ENCODE measurements at regions not wholly inside any gene's neighbourhood (a gene's known extent, or its start where the extent isn't known, plus 50 kb on each side); places are given as distances from the start of the nearest gene placed in this dataset.

GRCh38 chr2:138106606-138107005 is 142.3 kb downstream of the HNMT start:
- H3K4me1 ChIP-seq, result no peaks in the 10 kb centered on the region
- H3K27ac ChIP-seq, result no peak overlapping the region
- H3K27me3 ChIP-seq, result no peaks in the 10 kb centered on the region
- H3K4me3 ChIP-seq, result no peak overlapping the region
- TF ChIP-seq CTCF (IDR thresholded peaks at IDR 0.05) (no peak), POLR2A (IDR thresholded peaks at IDR 0.05) (no peak)
- H3K36me3 ChIP-seq, result no peaks in the 10 kb centered on the region
- no peaks in the 10 kb centered on the region for H3K9me3 ChIP-seq
- intact Hi-C loops (cut with DNase I; ENCODE audit: low total_unique reads), result no loop called here
- DNase-seq, result no peak

- H3K27me3 ChIP-seq, result no peaks in the 10 kb centered on the region
- DNase-seq, result no peak
- TF ChIP-seq POLR2A (IDR thresholded peaks at IDR 0.05) (no peak), CTCF (IDR thresholded peaks at IDR 0.05) (no peak)
- H3K4me1 ChIP-seq, result no peaks in the 10 kb centered on the region
- H3K4me3 ChIP-seq, result no peak overlapping the region
- H3K9me3 ChIP-seq, result no peaks in the 10 kb centered on the region
- H3K27ac ChIP-seq, result no peak overlapping the region
- H3K36me3 ChIP-seq, result no peaks in the 10 kb centered on the region
- intact Hi-C loops (cut with DNase I; ENCODE audit: low total_unique reads), result no loop called here
These were observed 143.0 kb downstream of the HNMT start for GRCh38 chr2:138107288-138107687.

- H3K4me1 ChIP-seq, result no peaks in the 10 kb centered on the region
- H3K27ac ChIP-seq, result no peak overlapping the region
- no peak overlapping the region for H3K4me3 ChIP-seq
- TF ChIP-seq POLR2A (IDR thresholded peaks at IDR 0.05) (no peak), CTCF (IDR thresholded peaks at IDR 0.05) (no peak)
- H3K27me3 ChIP-seq, result no peaks in the 10 kb centered on the region
- DNase-seq, result no peak
- H3K9me3 ChIP-seq, result no peaks in the 10 kb centered on the region
- intact Hi-C loops (cut with DNase I; ENCODE audit: low total_unique reads), result no loop called here
- H3K36me3 ChIP-seq, result no peaks in the 10 kb centered on the region
These were observed 146.3 kb downstream of the HNMT start for GRCh38 chr2:138110453-138111083.

- TF ChIP-seq POLR2A (IDR thresholded peaks at IDR 0.05), result no peak
- no peak for TF ChIP-seq CTCF (IDR thresholded peaks at IDR 0.05)
- intact Hi-C loops (cut with DNase I; ENCODE audit: low total_unique reads), result no loop called here
- Histone ChIP-seq H3K4me1 (no peaks in the 10 kb centered on the region), H3K4me3 (no peak overlapping the region), H3K27ac (no peak overlapping the region), H3K9me3 (no peaks in the 10 kb centered on the region), H3K27me3 (no peaks in the 10 kb centered on the region), H3K36me3 (no peaks in the 10 kb centered on the region)
- DNase-seq, result no peak
These were observed 148.3 kb downstream of the HNMT start for GRCh38 chr2:138112536-138112935.

- no peak for DNase-seq
- Histone ChIP-seq H3K4me1 (no peaks in the 10 kb centered on the region), H3K4me3 (no peak overlapping the region), H3K9me3 (no peaks in the 10 kb centered on the region), H3K27ac (no peak overlapping the region), H3K36me3 (no peaks in the 10 kb centered on the region), H3K27me3 (no peaks in the 10 kb centered on the region)
- intact Hi-C loops (cut with DNase I; ENCODE audit: low total_unique reads), result no loop called here
- no peak for TF ChIP-seq POLR2A (IDR thresholded peaks at IDR 0.05)
- no peak for TF ChIP-seq CTCF (IDR thresholded peaks at IDR 0.05)
These were observed 149.7 kb downstream of the HNMT start for GRCh38 chr2:138113871-138114525.

All from uterus (tissue), 3 donors.